Uterus (tissue), 3 donors: ENCODE measurements at regions not wholly inside any gene's neighbourhood (a gene's known extent, or its start where the extent isn't known, plus 50 kb on each side); places are given as distances from the start of the nearest gene placed in this dataset.

Experiments
- DNase-seq, 2 donors: peaks; one replicate each; pipeline ENCODE4 v3.0.0-alpha.2; 2019 to 2020
- H3K27ac ChIP-seq, 2 donors: fragments of 200-600 bp; sonication (generic); 1 replicate in 1 of 2; 2 replicates in 1 of 2; pipeline ENCODE4 v1.5.1; 2016 to 2018
- H3K27me3 ChIP-seq, 2 donors: fragments of 200-600 bp; sonication (generic); one replicate each; pipeline ENCODE4 v1.5.1; 2018 to 2019; ENCODE audit warnings: control low read depth in 1 of 2
- H3K36me3 ChIP-seq, 2 donors: fragments of 200-600 bp; sonication (generic); one replicate each; pipeline ENCODE4 v1.5.1; 2019; ENCODE audit warnings: control low read depth in 1 of 2
- H3K4me1 ChIP-seq, 2 donors: fragments of 200-600 bp; sonication (generic); one replicate each; pipeline ENCODE4 v1.5.1; 2018 to 2019; ENCODE audit warnings: control low read depth in 1 of 2
- H3K4me3 ChIP-seq, 2 donors: fragments of 200-600 bp; sonication (generic); 1 replicate in 1 of 2; 2 replicates in 1 of 2; pipeline ENCODE4 v1.5.1; 2018 to 2019; ENCODE audit warnings: mild to moderate bottlenecking in 1 of 2
- H3K9me3 ChIP-seq, 2 donors: fragments of 200-600 bp; sonication (generic); one replicate each; pipeline ENCODE4 v1.5.1; 2019; ENCODE audit warnings: control low read depth in 1 of 2
- POLR2A ChIP-seq, 2 donors: fragments of 450-650 bp; IDR thresholded peaks; one replicate each; pipeline ENCODE4 v1.6.1; 2016; ENCODE audit warnings: antibody characterized with exemption in 2 of 2, mild to moderate bottlenecking in 1 of 2, moderate library complexity in 1 of 2
- intact Hi-C: fragments of 100-400 bp; cut with DNase I; formaldehyde crosslinking; loops from one replicate; pipeline ENCODE4 v1.15.1; 2023; ENCODE audit warnings: low total_unique reads
- TF ChIP-seq, protein P1 (sequence below), 4 experiments: fragments of 200-600 bp in 2 of 4; fragments of 450-650 bp in 2 of 4; sonication (generic) in 2 of 4; IDR thresholded peaks; one replicate each; pipeline ENCODE4 v1.5.1; 2016 to 2019; ENCODE audit warnings: antibody characterized with exemption in 4 of 4, mild to moderate bottlenecking in 2 of 4, moderate library complexity in 1 of 4
- donor health status: DM: yes; HTN: yes; CAD: no.

- H3K27me3 ChIP-seq: peaks cover 0 to 5% of the 10 kb centered on the region in 2 donors
- no peak overlapping the region for H3K27ac ChIP-seq
- H3K9me3 ChIP-seq: no peaks in the 10 kb centered on the region
- no peak overlapping the region for H3K4me3 ChIP-seq
- intact Hi-C loops: no loop called here
- no peaks in the 10 kb centered on the region for H3K4me1 ChIP-seq
- no peak for DNase-seq
- H3K36me3 ChIP-seq: no peaks in the 10 kb centered on the region
- TF ChIP-seq POLR2A (IDR thresholded peaks at IDR 0.05): no peak
- TF ChIP-seq, protein P1, sequence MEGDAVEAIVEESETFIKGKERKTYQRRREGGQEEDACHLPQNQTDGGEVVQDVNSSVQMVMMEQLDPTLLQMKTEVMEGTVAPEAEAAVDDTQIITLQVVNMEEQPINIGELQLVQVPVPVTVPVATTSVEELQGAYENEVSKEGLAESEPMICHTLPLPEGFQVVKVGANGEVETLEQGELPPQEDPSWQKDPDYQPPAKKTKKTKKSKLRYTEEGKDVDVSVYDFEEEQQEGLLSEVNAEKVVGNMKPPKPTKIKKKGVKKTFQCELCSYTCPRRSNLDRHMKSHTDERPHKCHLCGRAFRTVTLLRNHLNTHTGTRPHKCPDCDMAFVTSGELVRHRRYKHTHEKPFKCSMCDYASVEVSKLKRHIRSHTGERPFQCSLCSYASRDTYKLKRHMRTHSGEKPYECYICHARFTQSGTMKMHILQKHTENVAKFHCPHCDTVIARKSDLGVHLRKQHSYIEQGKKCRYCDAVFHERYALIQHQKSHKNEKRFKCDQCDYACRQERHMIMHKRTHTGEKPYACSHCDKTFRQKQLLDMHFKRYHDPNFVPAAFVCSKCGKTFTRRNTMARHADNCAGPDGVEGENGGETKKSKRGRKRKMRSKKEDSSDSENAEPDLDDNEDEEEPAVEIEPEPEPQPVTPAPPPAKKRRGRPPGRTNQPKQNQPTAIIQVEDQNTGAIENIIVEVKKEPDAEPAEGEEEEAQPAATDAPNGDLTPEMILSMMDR (IDR thresholded peaks at IDR 0.05): no peak
Observed at GRCh38 chr6:100283285-100283684, 181.4 kb downstream of the SIM1 start.

GRCh38 chr6:100281471-100281901 is 183.2 kb downstream of the SIM1 start:
- H3K36me3 ChIP-seq: no peaks in the 10 kb centered on the region
- intact Hi-C loops: no loop called here
- H3K27me3 ChIP-seq: peaks cover 0 to 5% of the 10 kb centered on the region in 2 donors
- no peak for DNase-seq
- no peaks in the 10 kb centered on the region for H3K9me3 ChIP-seq
- no peaks in the 10 kb centered on the region for H3K4me1 ChIP-seq
- TF ChIP-seq POLR2A (IDR thresholded peaks at IDR 0.05): no peak
- TF ChIP-seq, protein P1 (IDR thresholded peaks at IDR 0.05): no peak
- H3K4me3 ChIP-seq: no peak overlapping the region
- H3K27ac ChIP-seq: no peak overlapping the region

- H3K36me3 ChIP-seq: no peaks in the 10 kb centered on the region
- intact Hi-C loops: no loop called here
- no peak for TF ChIP-seq POLR2A (IDR thresholded peaks at IDR 0.05)
- TF ChIP-seq, protein P1 (IDR thresholded peaks at IDR 0.05): no peak
Observed at GRCh38 chr6:100276311-100277057, 188.2 kb downstream of the SIM1 start.

DNA sequence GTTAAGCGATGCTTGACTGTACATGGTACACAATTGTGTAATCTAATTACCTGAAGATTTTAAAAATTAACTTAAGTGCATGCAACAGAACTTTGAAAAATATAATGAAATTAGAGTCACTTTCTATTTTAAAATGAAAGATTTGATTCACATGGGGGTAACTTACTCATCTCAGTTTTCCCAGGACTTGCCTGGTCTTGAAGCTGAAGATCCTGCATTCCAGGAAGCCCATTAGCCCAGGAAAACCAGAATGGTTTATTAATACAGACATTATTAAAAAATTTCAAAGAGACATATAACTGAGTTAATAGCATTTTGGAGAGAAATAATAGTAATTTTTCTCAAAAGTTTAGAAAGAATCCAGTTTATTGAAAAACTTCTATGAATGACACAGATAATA is 190.6 kb downstream of the SIM1 start:
- intact Hi-C loops: no loop called here

More at GRCh38 chr6:100276311-100277057, 188.2 kb downstream of the SIM1 start:
- Histone ChIP-seq H3K9me3 (no peaks in the 10 kb centered on the region), H3K27ac (no peak overlapping the region), H3K4me1 (no peaks in the 10 kb centered on the region), H3K4me3 (no peak overlapping the region), H3K27me3 (no peaks in the 10 kb centered on the region)
- no peak for DNase-seq

GRCh38 chr6:100271625-100272024 is 193.1 kb downstream of the SIM1 start:
- Histone ChIP-seq H3K4me3 (no peak overlapping the region), H3K4me1 (no peaks in the 10 kb centered on the region), H3K27ac (no peak overlapping the region), H3K27me3 (no peaks in the 10 kb centered on the region), H3K36me3 (no peaks in the 10 kb centered on the region), H3K9me3 (no peaks in the 10 kb centered on the region)
- DNase-seq: no peak
- intact Hi-C loops: no loop called here
- TF ChIP-seq POLR2A (IDR thresholded peaks at IDR 0.05): no peak
- TF ChIP-seq, protein P1 (IDR thresholded peaks at IDR 0.05): no peak

More for the DNA sequence above, 190.6 kb downstream of the SIM1 start:
- Histone ChIP-seq H3K9me3 (no peaks in the 10 kb centered on the region), H3K27ac (no peak overlapping the region), H3K27me3 (no peaks in the 10 kb centered on the region), H3K4me3 (no peak overlapping the region), H3K36me3 (no peaks in the 10 kb centered on the region), H3K4me1 (no peaks in the 10 kb centered on the region)
- DNase-seq: no peak
- TF ChIP-seq, protein P1 (IDR thresholded peaks at IDR 0.05): no peak
- TF ChIP-seq POLR2A (IDR thresholded peaks at IDR 0.05): no peak
